HG02885 (cell line): ENCODE measurements at regions not wholly inside any gene's neighbourhood (a gene's known extent, or its start where the extent isn't known, plus 50 kb on each side); places are given as distances from the start of the nearest gene placed in this dataset.
A peak's percentile ranks its signal among the peaks of the same experiment; 100 is the strongest.
"Not testable (repeated sequence)": the region's sequence is repeated elsewhere in the genome, so short reads cannot be mapped to it uniquely, and the experiment has no call there.

Source experiments
- ATAC-seq: cut with Tn5 transposase; IDR thresholded peaks from one replicate; pipeline ENCODE4 v1.9.1; 2021; ENCODE audit warnings: mild to moderate bottlenecking; ENCODE audit not compliant: unreplicated experiment, poor library complexity

GRCh38 chr9:104323967-104324694 is 179.9 kb upstream of the OR13F1 start:
- ATAC-seq, result not testable (repeated sequence)

GRCh38 chr9:104326912-104327311 is 177.2 kb upstream of the OR13F1 start:
- no peak for ATAC-seq

GRCh38 chr9:104329245-104329644 is 174.8 kb upstream of the OR13F1 start:
- ATAC-seq, result no peak

DNA sequence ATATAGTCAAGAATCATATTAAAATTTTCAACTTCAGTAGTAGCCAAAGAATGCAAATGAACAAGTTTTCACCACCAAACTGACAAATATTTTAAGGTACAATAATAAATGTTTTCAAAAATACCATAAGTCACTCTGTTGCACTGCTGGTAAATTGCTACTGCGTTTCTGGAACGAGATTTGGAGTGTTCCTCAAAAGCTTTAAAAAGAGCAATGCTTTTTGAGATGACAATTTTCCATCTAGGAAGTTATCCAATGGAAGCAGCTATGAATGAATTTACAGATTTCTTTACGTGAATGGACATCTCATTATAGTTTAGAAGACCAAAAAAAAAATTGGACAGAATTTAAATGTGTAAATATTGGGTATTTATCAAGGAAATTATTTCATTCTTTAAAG is 173.2 kb upstream of the OR13F1 start:
- no peak for ATAC-seq

DNA sequence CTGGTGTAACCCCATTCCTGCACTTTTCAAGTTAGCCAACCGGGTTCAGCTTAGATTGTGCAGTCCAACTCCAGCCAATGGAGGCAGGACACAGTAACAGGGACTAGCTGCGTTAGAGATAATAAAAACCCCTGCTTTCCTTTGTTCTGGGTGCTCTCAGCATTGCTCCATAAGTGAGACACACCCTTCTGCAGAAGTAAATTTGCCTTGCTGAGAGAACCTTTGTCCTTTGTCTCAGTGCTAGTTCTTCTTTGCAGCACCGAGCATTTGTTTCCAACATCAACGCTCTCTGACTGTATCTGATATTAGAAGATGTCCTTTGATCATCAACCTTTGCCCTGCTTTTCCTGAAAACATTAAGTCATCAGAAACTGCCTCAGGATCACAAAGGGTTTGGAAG is 169.5 kb upstream of the OR13F1 start:
- no peak for ATAC-seq

- no peak for ATAC-seq
Measured at GRCh38 chr9:104339692-104340091, 164.4 kb upstream of the OR13F1 start.

- no peak for ATAC-seq
Measured at GRCh38 chr9:104342552-104342951, 161.5 kb upstream of the OR13F1 start.

- ATAC-seq, result no peak
Measured at GRCh38 chr9:104345061-104345460, 159.0 kb upstream of the OR13F1 start.

DNA sequence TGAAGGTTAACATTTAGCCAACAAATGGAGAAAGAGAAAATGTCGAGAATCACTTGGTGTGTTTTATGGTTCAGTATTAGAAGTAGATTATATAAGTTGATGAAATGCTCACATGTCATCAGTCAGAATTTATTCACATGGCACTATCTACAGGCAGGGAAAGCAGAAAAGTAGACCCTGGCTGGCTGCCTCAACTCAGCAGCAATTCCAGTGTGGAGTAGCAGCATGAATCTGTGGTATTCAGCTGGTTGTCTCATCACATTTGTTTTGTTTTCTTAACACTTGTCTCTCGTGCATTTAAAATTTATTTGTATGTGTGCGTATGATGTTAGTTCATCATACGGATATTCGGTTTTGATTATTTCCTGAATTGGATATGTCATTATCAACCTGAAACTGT is 153.5 kb upstream of the OR13F1 start:
- ATAC-seq, result no peak

- no peak for ATAC-seq
Measured at GRCh38 chr9:104351726-104352125, 152.3 kb upstream of the OR13F1 start.

DNA sequence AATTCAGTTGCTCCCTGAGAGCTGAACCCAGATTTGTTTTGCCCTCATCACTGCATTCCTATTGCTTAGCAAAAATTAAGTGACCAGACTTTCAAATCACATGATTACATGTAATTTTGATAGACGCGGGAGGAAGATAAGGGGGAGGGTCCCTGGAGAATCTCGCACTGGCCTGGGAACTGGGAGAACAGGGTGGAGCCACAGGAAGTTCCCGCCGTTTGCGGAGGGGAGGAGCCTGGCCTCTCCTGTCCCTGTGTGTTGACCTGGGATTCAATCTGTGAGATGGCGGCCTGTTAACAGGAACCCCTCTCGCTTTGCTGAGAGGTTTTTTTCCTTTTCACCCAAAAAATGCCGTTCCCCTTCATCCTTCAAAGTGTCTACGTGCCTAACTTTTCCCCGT is 142.9 kb upstream of the OR13F1 start:
- no peak for ATAC-seq

GRCh38 chr9:104362912-104363472 is 141.1 kb upstream of the OR13F1 start:
- ATAC-seq, result no peak

DNA sequence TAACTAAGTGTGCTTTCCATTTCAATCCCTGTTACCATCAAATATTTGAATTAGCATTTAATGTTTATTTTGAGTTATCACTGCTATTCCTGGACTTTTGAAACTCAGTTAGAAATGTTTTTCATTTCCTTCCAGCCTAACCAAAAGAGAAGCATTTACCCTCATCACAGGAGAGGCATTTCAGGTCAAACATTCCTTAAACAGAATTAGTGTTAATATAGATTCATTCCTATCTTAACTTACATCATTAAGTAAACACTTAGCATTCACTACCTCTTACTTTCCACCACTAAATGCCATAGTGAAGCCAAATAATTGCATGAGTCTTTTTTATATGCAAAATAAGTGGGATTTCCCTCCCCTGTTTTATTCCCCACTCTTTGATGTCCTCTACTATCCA is 136.6 kb upstream of the OR13F1 start:
- no peak for ATAC-seq

- not testable (repeated sequence) for ATAC-seq
Measured at GRCh38 chr9:104368318-104368717, 135.7 kb upstream of the OR13F1 start.

DNA sequence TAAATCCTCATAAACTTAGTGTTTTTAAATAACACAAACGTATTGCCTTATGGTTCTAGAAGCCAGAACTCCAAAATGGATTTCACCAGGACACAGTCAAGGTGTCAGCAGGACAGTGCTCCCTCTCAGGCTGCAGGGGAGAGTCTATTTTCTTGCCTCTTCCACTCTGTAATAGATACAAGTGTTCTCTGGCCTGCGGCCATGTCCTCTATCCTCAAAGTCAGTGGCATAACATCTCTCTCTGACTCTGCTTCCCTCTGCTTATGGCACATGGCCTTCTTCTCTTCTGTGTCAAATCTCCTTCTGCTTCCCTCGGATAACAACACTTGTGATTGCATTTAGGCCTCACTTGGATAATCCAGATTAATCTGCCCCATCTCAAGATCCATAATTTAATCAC is 129.4 kb upstream of the OR13F1 start:
- no peak for ATAC-seq

GRCh38 chr9:104386013-104386412 is 118.0 kb upstream of the OR13F1 start:
- no peak for ATAC-seq

DNA sequence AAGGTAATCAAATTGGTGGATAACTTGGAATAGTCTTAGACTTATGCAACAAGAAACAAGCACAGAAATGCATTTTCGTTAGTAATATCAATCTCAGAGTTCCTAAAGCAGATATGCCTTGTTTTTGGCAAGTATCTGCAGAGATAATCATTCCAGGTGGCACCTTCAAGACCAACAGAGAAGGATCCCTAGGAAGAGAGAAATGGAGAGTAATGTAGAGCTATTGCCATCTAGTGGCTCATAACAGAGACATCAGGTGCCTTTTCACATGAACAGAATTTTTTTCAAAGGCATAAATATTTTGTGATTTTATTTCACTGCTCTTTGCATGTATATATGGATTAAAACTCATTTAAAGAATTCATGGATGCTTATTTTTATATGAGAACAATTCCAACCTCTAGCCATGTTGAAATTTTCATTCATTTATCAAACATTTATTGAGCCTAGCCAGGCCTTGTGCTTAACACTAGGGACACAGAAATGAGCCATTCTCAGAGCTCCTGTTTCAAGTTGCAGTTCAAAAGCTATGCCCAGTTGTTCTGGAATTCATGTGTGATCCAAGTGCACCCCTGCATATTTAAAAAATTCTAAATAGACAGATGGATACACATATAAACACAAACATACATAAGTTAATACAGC is 117.5 kb upstream of the OR13F1 start:
- peak; percentile 84 for ATAC-seq

GRCh38 chr9:104388071-104388470 is 116.0 kb upstream of the OR13F1 start:
- ATAC-seq, result no peak

GRCh38 chr9:104389341-104389740 is 114.7 kb upstream of the OR13F1 start:
- no peak for ATAC-seq

DNA sequence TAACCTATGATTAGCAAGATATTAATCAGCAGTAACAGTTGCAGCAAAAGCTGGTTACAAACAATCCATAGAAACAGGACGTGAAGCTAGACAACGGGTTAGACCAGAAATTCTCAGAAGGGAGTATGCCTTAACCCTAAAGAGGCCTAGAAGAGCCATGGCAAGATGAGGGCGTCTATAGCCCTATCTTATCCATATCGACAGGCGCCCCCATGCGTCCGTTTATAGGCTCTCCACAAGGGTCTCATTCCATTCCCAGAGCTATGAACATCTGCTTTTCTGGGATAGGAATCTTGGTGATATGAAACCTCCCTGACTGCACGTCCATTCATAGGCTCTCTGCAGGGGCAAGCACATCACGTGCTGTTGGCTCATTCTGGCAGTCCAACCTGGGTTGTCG is 109.2 kb upstream of the OR13F1 start:
- ATAC-seq, result not testable (repeated sequence)

- ATAC-seq, result no peak
Measured at GRCh38 chr9:104412238-104412637, 91.8 kb upstream of the OR13F1 start.

DNA sequence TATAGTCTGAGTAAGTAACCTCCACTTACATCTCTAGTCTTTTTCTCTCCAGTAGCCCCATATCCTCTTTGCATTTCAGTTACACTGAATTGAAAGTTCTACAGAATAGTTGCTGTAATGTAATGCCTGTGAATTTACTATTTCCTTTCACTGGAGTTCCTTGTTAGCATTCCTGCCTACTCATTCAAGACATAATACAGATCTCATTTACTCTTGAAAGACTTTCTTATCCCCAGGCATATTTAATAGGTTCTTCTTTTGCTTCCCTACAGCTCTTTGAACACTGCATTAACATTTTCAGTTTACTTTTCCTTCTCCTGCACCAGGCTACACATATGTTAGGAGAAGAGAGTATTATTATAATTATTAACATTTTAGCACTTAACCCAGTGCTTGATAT is 87.6 kb upstream of the OR13F1 start:
- ATAC-seq, result no peak
